ENCODE measurements at regions not wholly inside any gene's neighbourhood (a gene's known extent, or its start where the extent isn't known, plus 50 kb on each side); places are given as distances from the start of the nearest gene placed in this dataset.

DNA sequence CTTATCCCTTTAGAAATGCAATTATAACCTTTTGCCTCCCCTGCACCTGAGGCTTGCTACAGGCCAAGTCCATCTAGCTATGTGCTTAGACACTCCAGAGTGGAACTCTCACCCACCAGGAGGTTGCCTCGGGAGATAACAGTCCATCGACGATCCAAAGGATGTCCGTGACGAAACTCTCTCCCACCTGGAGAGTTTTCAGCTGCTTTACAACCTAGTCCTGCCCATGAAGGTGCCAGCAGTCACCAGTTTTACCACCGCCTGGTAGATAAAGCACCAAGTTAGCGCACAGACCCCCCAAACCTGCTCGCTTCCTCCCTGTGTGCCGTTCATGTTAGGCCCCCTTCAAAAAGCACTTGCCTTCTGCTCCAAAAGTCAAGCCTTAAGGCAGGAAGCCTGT, 53.1 kb upstream of the SHISAL1 start:
- TF ChIP-seq POLR2A (IDR thresholded peaks at IDR 0.05) (no peak), POLR2AphosphoS5 (IDR thresholded peaks at IDR 0.05) (no peak), CTCF (IDR thresholded peaks at IDR 0.05) (no peak)

Data from prostate gland (tissue), 2 donors.